ENCODE measurements at regions not wholly inside any gene's neighbourhood (a gene's known extent, or its start where the extent isn't known, plus 50 kb on each side); places are given as distances from the start of the nearest gene placed in this dataset.

DNA sequence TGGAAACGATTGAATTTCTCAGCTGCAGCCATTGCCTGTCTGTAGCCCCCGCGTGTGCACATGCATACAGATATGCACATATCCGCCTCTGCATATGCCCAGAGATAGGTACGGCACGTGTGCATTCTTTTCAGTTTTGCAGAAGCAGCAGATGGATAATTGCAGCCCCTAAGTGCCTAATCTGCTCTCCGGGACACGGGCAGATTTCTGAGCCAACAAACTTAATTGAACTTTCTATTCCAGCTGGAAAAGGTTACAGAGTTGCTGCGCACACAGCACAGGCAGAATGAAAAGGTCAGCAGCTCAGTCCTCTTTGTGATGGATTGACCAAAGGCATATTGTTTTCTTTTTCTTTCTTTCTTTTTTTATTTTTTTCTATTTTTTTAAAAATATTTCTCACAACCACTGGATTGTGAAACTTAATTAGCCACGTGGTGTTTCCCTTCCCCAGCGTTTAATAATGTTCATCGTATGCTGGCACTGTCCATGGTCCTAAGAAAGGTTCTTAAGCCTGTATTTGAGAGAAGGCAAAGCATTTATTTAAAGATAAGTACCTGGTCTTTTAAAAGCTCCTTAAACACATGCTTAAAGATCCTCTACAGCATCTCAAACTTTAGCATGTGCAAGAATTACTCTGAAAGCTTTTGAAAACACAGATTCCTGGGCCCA lies 270.2 kb upstream of the BRINP1 start:
- DNase-seq (ENCODE audit: low spot score) = no peak
- intact Hi-C loops (cut with micrococcal nuclease) = no loop called here
- no peaks in the 10 kb centered on the region for H3K4me1 Mint-ChIP-seq (ENCODE audit: low read depth)
- no peaks in the 10 kb centered on the region for H3K36me3 Mint-ChIP-seq (ENCODE audit: low read depth)
- H3K27me3 Mint-ChIP-seq (ENCODE audit: insufficient read depth) = no peaks in the 10 kb centered on the region
- peaks cover under 1% of the 10 kb centered on the region for H3K9me3 Mint-ChIP-seq
- H3K4me3 Mint-ChIP-seq = no peak overlapping the region
- H3K27ac Mint-ChIP-seq = no peak overlapping the region

DNA sequence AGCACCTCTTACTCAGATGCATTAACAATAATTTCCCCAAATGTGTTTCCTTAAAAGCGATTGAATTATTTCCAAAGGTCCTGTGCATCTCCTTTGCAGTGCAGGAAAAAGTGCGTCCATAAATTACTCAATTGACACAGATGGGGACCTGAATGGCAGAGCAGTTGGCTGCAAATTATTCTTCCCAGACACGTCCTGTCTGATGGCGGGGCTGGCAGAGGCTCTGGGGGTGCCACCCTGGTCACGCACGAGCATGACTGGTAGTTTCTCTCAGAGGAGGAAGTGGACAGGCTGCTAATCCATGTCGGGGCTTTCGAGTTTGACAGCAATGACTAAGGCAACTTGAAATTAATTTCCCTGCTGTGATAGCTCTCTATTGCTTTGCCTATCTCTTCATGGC lies 264.8 kb upstream of the BRINP1 start:
- DNase-seq (ENCODE audit: low spot score) = no peak
- intact Hi-C loops (cut with micrococcal nuclease) = loop anchor here (5.0 kb wide), 1 partner anchor 843 kb away; no protein-coding TSS in a partner anchor
- Mint-ChIP-seq H3K27me3 (ENCODE audit: insufficient read depth) (no peaks in the 10 kb centered on the region), H3K27ac (no peak overlapping the region), H3K9me3 (no peaks in the 10 kb centered on the region), H3K36me3 (ENCODE audit: low read depth) (no peaks in the 10 kb centered on the region), H3K4me3 (no peak overlapping the region), H3K4me1 (ENCODE audit: low read depth) (no peaks in the 10 kb centered on the region)

GRCh38 chr9:119611565-119611964 lies 242.3 kb upstream of the BRINP1 start:
- H3K27me3 Mint-ChIP-seq (ENCODE audit: insufficient read depth) = no peaks in the 10 kb centered on the region
- H3K9me3 Mint-ChIP-seq = no peaks in the 10 kb centered on the region
- no peak for DNase-seq (ENCODE audit: low spot score)
- no peak overlapping the region for H3K27ac Mint-ChIP-seq
- intact Hi-C loops (cut with micrococcal nuclease) = no loop called here
- no peaks in the 10 kb centered on the region for H3K36me3 Mint-ChIP-seq (ENCODE audit: low read depth)
- H3K4me1 Mint-ChIP-seq (ENCODE audit: low read depth) = no peaks in the 10 kb centered on the region
- no peak overlapping the region for H3K4me3 Mint-ChIP-seq

DNA sequence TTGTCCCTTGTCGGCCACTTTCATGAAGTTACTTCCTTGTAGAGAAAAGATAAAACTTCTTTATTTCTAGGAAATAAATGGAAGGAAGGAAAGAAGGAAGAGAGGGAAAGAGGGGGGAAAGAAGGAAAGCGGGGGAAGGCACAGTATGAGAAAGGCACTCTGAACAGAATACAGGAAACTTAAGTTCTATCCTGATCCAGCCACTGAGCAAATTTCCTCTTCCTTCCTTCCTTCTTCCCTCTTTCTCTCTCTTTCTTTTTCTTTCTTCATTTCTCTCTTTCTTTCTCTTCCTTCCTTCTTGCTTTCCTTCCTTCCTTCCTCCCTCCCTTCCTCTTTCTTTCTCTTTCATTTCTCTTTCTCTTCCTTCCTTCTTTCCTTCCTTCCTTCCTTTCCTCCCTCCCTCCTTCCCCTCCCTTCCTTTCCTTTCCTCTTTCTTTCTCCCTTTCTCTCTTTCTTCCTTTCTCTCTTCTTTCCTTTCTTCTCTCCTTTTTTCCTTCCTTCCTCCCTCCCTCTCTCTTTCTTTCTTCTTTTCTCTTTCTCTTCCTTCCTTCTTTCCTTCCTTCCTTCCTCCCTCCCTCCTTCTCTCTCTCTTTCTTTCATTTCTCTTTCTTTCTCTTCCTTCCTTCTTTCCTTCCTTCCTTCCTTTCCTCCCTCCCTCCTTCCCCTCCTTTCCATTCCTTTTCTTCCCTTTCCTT lies 240.2 kb upstream of the BRINP1 start:
- Mint-ChIP-seq H3K4me1 (ENCODE audit: low read depth) (no peaks in the 10 kb centered on the region), H3K36me3 (ENCODE audit: low read depth) (no peaks in the 10 kb centered on the region), H3K4me3 (no peak overlapping the region), H3K27me3 (ENCODE audit: insufficient read depth) (no peaks in the 10 kb centered on the region), H3K27ac (no peak overlapping the region), H3K9me3 (no peaks in the 10 kb centered on the region)
- intact Hi-C loops (cut with micrococcal nuclease) = no loop called here
- no peak for DNase-seq (ENCODE audit: low spot score)

DNA sequence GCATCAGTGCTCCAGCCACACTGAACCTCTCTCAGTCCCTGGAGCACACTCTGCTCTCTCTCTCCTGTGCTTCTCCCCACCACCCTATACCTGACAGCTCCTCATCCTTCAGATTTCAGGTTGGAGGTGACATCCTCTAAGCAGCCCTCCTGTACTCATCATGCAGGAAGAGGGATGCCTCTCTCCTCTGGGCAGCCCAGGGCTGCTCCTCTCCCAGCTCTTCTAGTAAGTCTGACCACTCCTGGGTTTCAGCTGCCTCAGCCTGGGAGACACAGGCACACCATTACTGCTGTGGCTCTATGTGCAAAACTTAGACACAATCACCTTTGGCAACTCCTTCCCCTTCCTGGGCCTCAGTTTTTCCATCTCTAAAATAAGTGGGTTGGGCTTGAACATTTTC lies 232.4 kb upstream of the BRINP1 start:
- Mint-ChIP-seq H3K27ac (no peak overlapping the region), H3K4me1 (ENCODE audit: low read depth) (no peaks in the 10 kb centered on the region), H3K36me3 (ENCODE audit: low read depth) (no peaks in the 10 kb centered on the region), H3K9me3 (no peaks in the 10 kb centered on the region), H3K27me3 (ENCODE audit: insufficient read depth) (no peaks in the 10 kb centered on the region), H3K4me3 (no peak overlapping the region)
- DNase-seq (ENCODE audit: low spot score) = no peak
- intact Hi-C loops (cut with micrococcal nuclease) = no loop called here

- Mint-ChIP-seq H3K9me3 (no peaks in the 10 kb centered on the region), H3K4me1 (ENCODE audit: low read depth) (no peaks in the 10 kb centered on the region), H3K27me3 (ENCODE audit: insufficient read depth) (no peaks in the 10 kb centered on the region), H3K27ac (no peak overlapping the region), H3K4me3 (no peak overlapping the region), H3K36me3 (ENCODE audit: low read depth) (no peaks in the 10 kb centered on the region)
- no peak for DNase-seq (ENCODE audit: low spot score)
- intact Hi-C loops (cut with micrococcal nuclease) = no loop called here
Observed at GRCh38 chr9:119597499-119597898, 228.3 kb upstream of the BRINP1 start.

DNA sequence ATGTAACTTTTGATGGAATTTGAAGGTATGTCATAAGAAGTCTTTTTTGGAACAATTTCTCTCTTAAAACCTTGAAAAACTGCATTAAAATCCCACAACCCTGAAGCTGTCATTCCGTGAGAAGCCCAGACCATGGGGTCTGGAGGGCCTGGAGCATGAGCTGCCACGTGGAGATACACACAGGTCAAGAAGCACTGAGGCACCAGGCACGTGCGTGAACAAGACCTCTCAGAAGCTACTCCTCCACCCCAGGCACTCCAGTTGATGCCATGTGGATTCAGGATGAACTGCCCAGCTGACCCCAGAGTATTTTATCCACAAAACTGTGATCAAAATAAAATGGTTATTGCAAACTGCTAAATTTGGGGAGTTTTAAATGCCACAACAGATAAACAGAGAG lies 227.5 kb upstream of the BRINP1 start:
- intact Hi-C loops (cut with micrococcal nuclease) = no loop called here
- H3K9me3 Mint-ChIP-seq = no peaks in the 10 kb centered on the region
- DNase-seq (ENCODE audit: low spot score) = no peak
- no peaks in the 10 kb centered on the region for H3K4me1 Mint-ChIP-seq (ENCODE audit: low read depth)
- H3K4me3 Mint-ChIP-seq = no peak overlapping the region
- H3K36me3 Mint-ChIP-seq (ENCODE audit: low read depth) = no peaks in the 10 kb centered on the region
- no peak overlapping the region for H3K27ac Mint-ChIP-seq
- H3K27me3 Mint-ChIP-seq (ENCODE audit: insufficient read depth) = no peaks in the 10 kb centered on the region

GRCh38 chr9:119588874-119589744 lies 219.9 kb upstream of the BRINP1 start:
- H3K9me3 Mint-ChIP-seq = no peaks in the 10 kb centered on the region

DNA sequence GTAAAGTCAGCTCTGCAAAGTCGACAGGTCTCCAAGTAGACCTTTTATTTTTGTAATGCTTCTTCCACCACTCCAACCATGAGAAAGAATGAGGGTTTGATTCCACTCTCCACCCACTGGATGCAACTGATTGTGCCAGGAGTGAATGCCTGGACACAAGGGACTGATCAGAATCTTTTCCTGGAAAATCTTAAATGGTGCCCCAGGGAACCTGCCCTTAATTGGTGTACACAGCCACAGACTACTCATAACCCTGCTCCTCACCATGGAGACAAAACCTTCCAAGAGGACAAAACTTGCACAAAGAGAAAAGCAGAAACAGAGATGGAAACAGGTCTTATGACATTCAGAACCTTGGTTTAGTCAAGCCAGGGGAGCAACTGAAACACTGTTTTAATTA lies 208.6 kb upstream of the BRINP1 start:
- Mint-ChIP-seq H3K36me3 (ENCODE audit: low read depth) (no peaks in the 10 kb centered on the region), H3K9me3 (no peaks in the 10 kb centered on the region), H3K27me3 (ENCODE audit: insufficient read depth) (no peaks in the 10 kb centered on the region), H3K4me1 (ENCODE audit: low read depth) (no peaks in the 10 kb centered on the region), H3K27ac (no peak overlapping the region), H3K4me3 (no peak overlapping the region)
- no peak for DNase-seq (ENCODE audit: low spot score)
- intact Hi-C loops (cut with micrococcal nuclease) = no loop called here

More at GRCh38 chr9:119588874-119589744, 219.9 kb upstream of the BRINP1 start:
- no peaks in the 10 kb centered on the region for H3K4me1 Mint-ChIP-seq (ENCODE audit: low read depth)
- no peaks in the 10 kb centered on the region for H3K36me3 Mint-ChIP-seq (ENCODE audit: low read depth)
- no peak for DNase-seq (ENCODE audit: low spot score)
- H3K27ac Mint-ChIP-seq = no peak overlapping the region
- no peak overlapping the region for H3K4me3 Mint-ChIP-seq
- intact Hi-C loops (cut with micrococcal nuclease) = no loop called here
- no peaks in the 10 kb centered on the region for H3K27me3 Mint-ChIP-seq (ENCODE audit: insufficient read depth)

DNA sequence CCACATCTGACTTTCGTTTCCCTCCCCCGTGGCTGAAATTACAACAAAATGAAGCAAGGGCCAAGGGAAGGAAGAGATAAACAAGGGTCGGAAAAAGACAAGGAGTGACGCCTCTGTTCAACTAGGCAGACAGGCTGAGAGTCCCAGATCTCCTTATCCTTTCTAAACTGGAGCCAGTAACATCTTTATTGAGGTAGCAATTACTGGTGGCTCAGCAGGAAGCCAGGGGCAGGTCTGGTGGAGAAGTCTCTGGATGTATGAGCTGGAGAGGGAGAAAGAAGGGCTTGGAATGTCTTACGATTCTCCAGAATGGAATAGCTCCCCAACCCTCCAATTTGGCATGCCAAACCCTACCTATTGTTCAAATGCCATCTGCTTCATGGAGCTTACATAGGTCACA lies 190.8 kb upstream of the BRINP1 start:
- H3K4me1 Mint-ChIP-seq (ENCODE audit: low read depth) = peaks cover 6% of the 10 kb centered on the region
- no peak overlapping the region for H3K4me3 Mint-ChIP-seq
- no peaks in the 10 kb centered on the region for H3K9me3 Mint-ChIP-seq
- intact Hi-C loops (cut with micrococcal nuclease) = no loop called here
- H3K27me3 Mint-ChIP-seq (ENCODE audit: insufficient read depth) = peaks cover 6% of the 10 kb centered on the region
- DNase-seq (ENCODE audit: low spot score) = no peak
- no peaks in the 10 kb centered on the region for H3K36me3 Mint-ChIP-seq (ENCODE audit: low read depth)
- H3K27ac Mint-ChIP-seq = no peak overlapping the region

GRCh38 chr9:119559056-119559455 lies 189.8 kb upstream of the BRINP1 start:
- intact Hi-C loops (cut with micrococcal nuclease) = no loop called here

DNA sequence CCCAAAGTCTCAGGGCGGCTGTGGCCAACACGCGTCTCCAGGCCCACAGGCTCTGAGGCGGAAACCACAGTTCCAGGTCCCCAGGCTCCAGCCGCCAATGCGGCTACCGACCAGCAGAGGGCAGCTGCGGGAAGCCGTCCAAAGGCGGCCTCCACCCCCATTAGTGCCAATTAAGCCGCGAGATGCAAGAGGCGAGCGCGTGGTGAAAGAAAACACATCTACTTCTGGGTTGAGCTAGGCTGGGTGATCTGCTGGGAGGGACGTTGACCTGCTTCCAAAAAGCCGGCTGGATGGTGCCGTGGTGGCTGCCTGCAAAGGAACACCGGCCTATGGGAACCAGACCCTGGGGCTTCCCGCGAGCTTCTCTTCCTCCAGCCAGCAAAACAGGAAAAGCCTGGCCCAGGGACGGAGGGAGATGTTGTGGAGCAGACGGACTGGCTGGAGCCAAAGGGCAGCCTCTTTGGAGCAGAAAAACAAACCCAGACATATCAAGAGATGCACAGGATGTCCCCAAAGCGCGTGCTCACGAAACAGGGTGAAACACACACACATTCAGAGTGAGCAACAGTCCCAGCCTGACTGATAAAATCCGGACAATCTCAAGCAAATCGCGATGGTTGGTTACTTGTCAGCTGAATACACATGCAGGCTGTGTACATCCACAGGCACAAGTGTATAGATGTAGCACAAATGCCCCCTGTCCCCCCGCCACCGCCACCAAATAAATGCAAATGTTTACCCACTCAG lies 187.1 kb upstream of the BRINP1 start:
- no peaks in the 10 kb centered on the region for H3K9me3 Mint-ChIP-seq
- H3K36me3 Mint-ChIP-seq (ENCODE audit: low read depth) = no peaks in the 10 kb centered on the region
- H3K27me3 Mint-ChIP-seq (ENCODE audit: insufficient read depth) = peaks cover 6% of the 10 kb centered on the region
- peak overlapping the region; percentile 6 for H3K4me3 Mint-ChIP-seq
- H3K4me1 Mint-ChIP-seq (ENCODE audit: low read depth) = peaks cover 6% of the 10 kb centered on the region
- intact Hi-C loops (cut with micrococcal nuclease) = loop anchor here (1.0 to 2.0 kb wide), 2 partner anchors 413 to 790 kb away; no protein-coding TSS in a partner anchor
- H3K27ac Mint-ChIP-seq = no peak overlapping the region
- peak; percentile 38 for DNase-seq (ENCODE audit: low spot score)

More at GRCh38 chr9:119559056-119559455, 189.8 kb upstream of the BRINP1 start:
- Mint-ChIP-seq H3K27me3 (ENCODE audit: insufficient read depth) (peaks cover 6% of the 10 kb centered on the region), H3K27ac (peak overlapping the region; percentile 24), H3K9me3 (no peaks in the 10 kb centered on the region), H3K4me1 (ENCODE audit: low read depth) (peaks cover 6% of the 10 kb centered on the region), H3K36me3 (ENCODE audit: low read depth) (no peaks in the 10 kb centered on the region), H3K4me3 (no peak overlapping the region)
- DNase-seq (ENCODE audit: low spot score) = no peak
